ENCODE measurements at regions not wholly inside any gene's neighbourhood (a gene's known extent, or its start where the extent isn't known, plus 50 kb on each side); places are given as distances from the start of the nearest gene placed in this dataset.

- no peak for TF ChIP-seq PRDM15 (CRISPR knock-in tag; IDR thresholded peaks at IDR 0.05)
- no peak for TF ChIP-seq RAD21 (IDR thresholded peaks at IDR 0.05; ENCODE audit: insufficient read depth, low read depth, low read length)
- no peak for TF ChIP-seq MXI1 (IDR thresholded peaks at IDR 0.05; ENCODE audit: low read depth, low read length)
- no peak for TF ChIP-seq REST (IDR thresholded peaks at IDR 0.05; ENCODE audit: low read depth, low read length)
- no peak for TF ChIP-seq CHD2 (IDR thresholded peaks at IDR 0.05; ENCODE audit: borderline replicate concordance, low read depth, low read length)
- TF ChIP-seq ZNF217 (IDR thresholded peaks at IDR 0.05) = no peak
- TF ChIP-seq HSF1 (IDR thresholded peaks at IDR 0.05; ENCODE audit: low read depth, low read length) = no peak
- TF ChIP-seq POLR2AphosphoS5 (IDR thresholded peaks at IDR 0.05; ENCODE audit: low read length) = no peak
- no peak for TF ChIP-seq WRNIP1 (IDR thresholded peaks at IDR 0.05; ENCODE audit: borderline replicate concordance, low read depth, low read length)
- TF ChIP-seq EZH2 (IDR thresholded peaks at IDR 0.05; ENCODE audit: borderline replicate concordance, control insufficient read depth, low read depth, low read length) = no peak
- no peak for TF ChIP-seq HDGF (IDR thresholded peaks at IDR 0.05)
- no peak for TF ChIP-seq SMC3 (IDR thresholded peaks at IDR 0.05; ENCODE audit: borderline replicate concordance, low read length)
- TF ChIP-seq CBX3 (IDR thresholded peaks at IDR 0.05; ENCODE audit: borderline replicate concordance, low read depth) = no peak
- no peak for TF ChIP-seq STAT1 (conservative IDR thresholded peaks at IDR 0.05)
- no peak for TF ChIP-seq CREM (IDR thresholded peaks at IDR 0.05; ENCODE audit: low read depth)
- no peak for TF ChIP-seq RUNX3 (IDR thresholded peaks at IDR 0.05; ENCODE audit: low read length)
- TF ChIP-seq ATF3 (IDR thresholded peaks at IDR 0.05; ENCODE audit: borderline replicate concordance, extremely low read depth, low read depth, low read length) = no peak
- no peak for TF ChIP-seq CEBPZ (IDR thresholded peaks at IDR 0.05; ENCODE audit: low read depth, low read length)
Observed at GRCh38 chr4:181835348-181835747, 407.9 kb upstream of the TENM3 start (continued).

Measured in GM12878 (cell line).